Activated naive CD8-positive, alpha-beta T cell treated with anti-CD3 and anti-CD28 coated beads for 36 hours (primary cell): ENCODE measurements at regions not wholly inside any gene's neighbourhood (a gene's known extent, or its start where the extent isn't known, plus 50 kb on each side); places are given as distances from the start of the nearest gene placed in this dataset.

Source experiments
- DNase-seq: peaks from one replicate; pipeline ENCODE4 v3.0.0; 2021
- H3K27ac Mint-ChIP-seq: one replicate; pipeline ENCODE4 v1.8.0; 2022; ENCODE audit warnings: mild to moderate bottlenecking, moderate library complexity, mixed read lengths
- H3K27me3 Mint-ChIP-seq: one replicate; pipeline ENCODE4 v1.8.0; 2022; ENCODE audit warnings: mild to moderate bottlenecking, mixed read lengths
- H3K36me3 Mint-ChIP-seq: one replicate; pipeline ENCODE4 v1.8.0; 2021; ENCODE audit warnings: mild to moderate bottlenecking, mixed read lengths
- H3K4me1 Mint-ChIP-seq: one replicate; pipeline ENCODE4 v1.8.0; 2021; ENCODE audit warnings: mixed read lengths
- H3K4me3 Mint-ChIP-seq: one replicate; pipeline ENCODE4 v1.8.0; 2022; ENCODE audit warnings: mild to moderate bottlenecking, moderate library complexity, mixed read lengths
- H3K9me3 Mint-ChIP-seq: one replicate; pipeline ENCODE4 v1.8.0; 2022; ENCODE audit warnings: mixed read lengths

DNA sequence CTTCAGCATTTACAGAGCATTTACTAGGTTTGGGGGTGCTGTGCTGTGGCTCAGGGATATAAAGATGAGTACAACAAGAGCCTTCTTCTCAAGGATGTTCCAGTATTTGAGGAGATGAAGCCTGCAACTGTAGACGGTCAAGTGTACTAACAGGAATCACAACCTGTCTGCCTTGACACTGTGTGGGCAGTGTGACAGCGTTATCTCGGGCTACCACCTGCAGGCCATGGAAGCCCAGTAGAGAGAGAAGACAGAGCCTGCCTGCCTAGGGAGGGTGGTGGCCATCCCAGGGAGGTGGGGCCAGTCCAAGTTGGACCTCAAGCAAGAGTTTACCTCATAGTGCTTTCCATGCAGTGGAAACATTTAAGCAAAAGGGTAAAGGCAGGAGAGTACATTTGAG, 215.1 kb upstream of the ASIC2 start:
- H3K27me3 Mint-ChIP-seq = peaks cover 36% of the 10 kb centered on the region
- no peak overlapping the region for H3K27ac Mint-ChIP-seq
- H3K4me1 Mint-ChIP-seq = peaks cover 10% of the 10 kb centered on the region
- H3K9me3 Mint-ChIP-seq = peaks cover 5% of the 10 kb centered on the region
- DNase-seq = no peak
- no peaks in the 10 kb centered on the region for H3K36me3 Mint-ChIP-seq
- no peak overlapping the region for H3K4me3 Mint-ChIP-seq

DNA sequence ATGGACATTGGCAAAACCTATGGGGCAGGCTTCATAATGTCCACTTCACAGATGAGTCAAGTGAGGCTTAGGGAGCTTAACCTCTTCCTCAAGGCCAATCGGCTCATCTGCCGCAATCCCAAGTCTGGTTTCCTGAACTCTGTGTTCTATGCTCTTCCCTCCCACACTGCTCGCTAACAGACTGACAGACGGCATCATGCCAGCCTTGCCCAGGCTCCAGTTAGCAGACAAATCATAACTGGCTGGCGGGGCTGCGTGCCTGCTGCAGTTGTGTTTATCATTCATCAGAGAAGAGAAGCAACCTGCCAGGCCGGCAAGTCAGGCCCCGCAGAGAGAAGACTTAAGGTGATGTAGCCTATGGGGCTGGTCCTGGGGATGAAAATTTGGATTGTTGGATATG, 216.2 kb upstream of the ASIC2 start:
- no peak for DNase-seq
- Mint-ChIP-seq H3K4me3 (no peak overlapping the region), H3K4me1 (peaks cover 10% of the 10 kb centered on the region), H3K9me3 (peaks cover 11% of the 10 kb centered on the region), H3K27ac (no peak overlapping the region), H3K36me3 (no peaks in the 10 kb centered on the region), H3K27me3 (peaks cover 36% of the 10 kb centered on the region)

DNA sequence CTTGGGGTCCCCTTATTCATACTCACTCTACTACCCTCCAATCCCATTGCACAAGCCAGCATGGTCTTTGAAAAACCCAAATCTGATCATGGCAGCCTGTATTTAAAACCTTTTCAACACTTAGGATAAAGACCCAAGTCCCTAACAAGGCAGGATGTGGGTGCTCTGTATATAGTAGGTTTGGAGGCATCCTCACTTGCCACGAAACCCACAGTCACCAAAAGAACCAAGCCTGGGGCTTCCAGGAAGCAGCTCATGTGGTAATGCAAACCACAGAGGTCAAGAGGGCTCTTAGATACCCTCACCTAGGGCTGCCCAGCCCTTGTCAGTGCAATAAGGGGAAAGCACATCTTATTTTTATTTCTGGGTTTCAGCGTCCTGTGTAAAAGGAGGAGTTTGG, 218.6 kb upstream of the ASIC2 start:
- Mint-ChIP-seq H3K4me1 (peaks cover 10% of the 10 kb centered on the region), H3K4me3 (no peak overlapping the region), H3K27me3 (peaks cover 29% of the 10 kb centered on the region), H3K27ac (no peak overlapping the region), H3K9me3 (peaks cover 11% of the 10 kb centered on the region), H3K36me3 (no peaks in the 10 kb centered on the region)
- no peak for DNase-seq

DNA sequence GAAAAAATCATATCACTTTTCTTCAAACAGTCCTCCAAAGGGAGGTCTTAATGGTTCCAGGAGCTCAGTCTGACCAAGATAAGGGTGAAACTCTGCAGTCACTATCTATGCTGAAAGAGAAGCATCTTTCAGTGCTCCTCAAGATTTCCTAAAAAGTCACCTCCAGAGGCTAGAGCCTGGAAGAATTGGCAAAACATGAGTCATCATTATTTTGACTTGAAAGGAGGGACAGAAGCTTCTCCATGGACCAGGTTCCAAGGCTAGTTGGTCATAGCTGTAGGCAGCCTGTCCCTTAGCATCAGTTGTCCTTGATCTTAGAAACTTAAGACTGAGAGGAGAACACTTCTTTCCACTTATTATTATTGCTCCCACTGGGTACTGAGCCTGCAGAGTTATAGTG, 219.0 kb upstream of the ASIC2 start:
- H3K4me3 Mint-ChIP-seq = no peak overlapping the region
- H3K27ac Mint-ChIP-seq = no peak overlapping the region
- H3K4me1 Mint-ChIP-seq = peaks cover 9% of the 10 kb centered on the region
- no peak for DNase-seq
- H3K36me3 Mint-ChIP-seq = no peaks in the 10 kb centered on the region
- peaks cover 11% of the 10 kb centered on the region for H3K9me3 Mint-ChIP-seq
- peaks cover 25% of the 10 kb centered on the region for H3K27me3 Mint-ChIP-seq

DNA sequence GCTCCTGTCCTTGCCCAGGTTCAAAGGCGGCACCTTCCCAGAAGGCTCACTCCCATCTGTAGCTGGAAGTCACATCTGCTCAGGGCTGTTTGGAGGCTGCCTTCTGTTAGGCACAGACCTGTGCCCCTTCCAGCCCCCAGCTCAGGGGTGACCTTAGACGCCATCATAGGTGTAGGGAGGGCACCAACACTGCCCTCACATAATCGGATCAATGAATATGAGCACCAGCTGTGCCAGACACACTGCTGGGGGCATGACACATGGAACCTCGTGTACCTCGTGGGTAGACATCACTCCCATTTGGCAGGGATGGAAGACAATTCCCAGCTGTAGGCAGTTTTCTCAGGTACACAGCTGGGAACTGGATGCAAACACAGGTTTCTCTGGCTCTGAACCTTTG, 220.7 kb upstream of the ASIC2 start:
- H3K27me3 Mint-ChIP-seq = peaks cover 14% of the 10 kb centered on the region
- no peak overlapping the region for H3K27ac Mint-ChIP-seq
- peaks cover 7% of the 10 kb centered on the region for H3K4me1 Mint-ChIP-seq
- H3K4me3 Mint-ChIP-seq = no peak overlapping the region
- peaks cover 11% of the 10 kb centered on the region for H3K9me3 Mint-ChIP-seq
- DNase-seq = no peak
- no peaks in the 10 kb centered on the region for H3K36me3 Mint-ChIP-seq

DNA sequence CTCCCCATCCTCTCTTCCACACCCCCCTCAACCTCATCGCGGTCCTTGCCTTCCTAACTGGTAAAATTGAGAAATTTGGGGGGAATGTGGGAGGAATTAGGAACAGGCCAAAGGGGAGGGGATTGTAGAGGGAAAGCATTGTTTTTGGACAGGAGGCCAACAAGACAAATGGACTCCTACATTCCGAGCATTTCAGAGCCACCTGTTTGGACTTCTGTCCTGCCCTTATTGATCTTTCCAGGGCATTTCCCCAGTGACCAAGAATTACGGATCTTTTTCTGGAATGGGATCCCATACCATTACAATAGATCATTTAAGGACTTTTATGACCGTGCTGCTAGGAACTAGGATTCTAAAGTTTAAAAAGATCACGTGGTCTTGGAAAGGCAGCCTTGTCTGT, 221.3 kb upstream of the ASIC2 start:
- Mint-ChIP-seq H3K9me3 (peaks cover 11% of the 10 kb centered on the region), H3K4me3 (no peak overlapping the region), H3K4me1 (peaks cover 7% of the 10 kb centered on the region), H3K36me3 (no peaks in the 10 kb centered on the region), H3K27me3 (peaks cover 11% of the 10 kb centered on the region), H3K27ac (no peak overlapping the region)
- no peak for DNase-seq

DNA sequence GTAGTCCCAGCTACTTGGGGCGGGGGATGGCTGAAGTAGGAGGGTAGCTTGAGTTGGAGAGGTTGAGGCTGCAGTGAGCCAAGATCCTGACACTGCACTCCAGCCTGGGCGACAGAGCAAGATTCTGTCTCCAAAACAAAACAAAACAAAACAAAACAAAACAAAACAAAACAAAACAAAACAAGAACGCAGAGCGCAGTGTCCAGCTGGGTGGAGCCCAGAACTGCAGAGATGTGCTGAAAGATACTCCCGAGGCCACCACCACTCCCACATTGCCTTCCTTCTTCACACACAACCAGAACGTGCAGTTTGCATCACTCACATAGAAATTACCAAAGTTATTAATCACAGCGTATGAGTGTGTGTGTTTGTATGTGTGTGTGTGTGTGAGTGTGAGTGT, 222.9 kb upstream of the ASIC2 start:
- no peak for DNase-seq
- no peak overlapping the region for H3K4me3 Mint-ChIP-seq
- H3K36me3 Mint-ChIP-seq = no peaks in the 10 kb centered on the region
- H3K4me1 Mint-ChIP-seq = peaks cover 7% of the 10 kb centered on the region
- peaks cover 17% of the 10 kb centered on the region for H3K27me3 Mint-ChIP-seq
- no peak overlapping the region for H3K27ac Mint-ChIP-seq
- peaks cover 11% of the 10 kb centered on the region for H3K9me3 Mint-ChIP-seq

DNA sequence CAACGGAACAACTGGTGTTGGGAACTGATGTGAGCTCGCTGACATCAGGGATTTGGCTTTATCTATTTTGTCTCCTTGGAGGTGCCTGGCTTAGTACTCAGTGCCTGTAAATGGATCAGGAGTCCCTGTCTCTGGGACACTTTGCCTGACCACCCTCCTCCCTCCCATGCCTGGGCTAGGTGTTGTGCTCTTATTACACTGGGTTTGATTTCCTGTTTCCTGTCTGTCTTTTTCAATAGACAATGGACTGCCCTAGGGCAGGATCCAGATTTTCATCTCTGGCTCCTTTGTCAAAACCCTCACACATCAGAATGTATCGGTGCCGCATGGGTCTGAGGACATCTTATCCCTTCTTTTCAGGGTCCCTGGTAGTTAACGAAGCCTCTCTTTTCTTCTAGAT, 223.6 kb upstream of the ASIC2 start:
- H3K27ac Mint-ChIP-seq = no peak overlapping the region
- no peak overlapping the region for H3K4me3 Mint-ChIP-seq
- H3K4me1 Mint-ChIP-seq = peaks cover 1% of the 10 kb centered on the region
- DNase-seq = no peak
- H3K36me3 Mint-ChIP-seq = no peaks in the 10 kb centered on the region
- peaks cover 12% of the 10 kb centered on the region for H3K27me3 Mint-ChIP-seq
- peaks cover 7% of the 10 kb centered on the region for H3K9me3 Mint-ChIP-seq

DNA sequence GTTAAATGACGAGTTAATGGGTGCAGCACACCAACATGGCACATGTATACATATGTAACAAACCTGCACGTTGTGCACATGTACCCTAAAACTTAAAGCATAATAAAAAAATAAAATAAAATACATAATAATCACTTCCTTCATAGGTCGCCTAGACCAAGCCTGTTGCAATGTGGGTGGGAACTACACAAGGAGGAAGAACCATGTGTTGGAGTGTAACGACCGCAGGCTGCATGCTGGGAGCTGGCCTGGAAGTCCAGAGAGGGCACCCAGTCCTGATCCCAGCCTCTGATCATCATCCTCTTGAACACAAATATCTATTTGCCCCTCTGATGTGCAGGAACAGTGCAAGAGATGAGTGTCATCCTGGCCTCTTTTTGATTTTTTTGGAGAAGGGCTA, 224.7 kb upstream of the ASIC2 start:
- H3K27me3 Mint-ChIP-seq = peaks cover 9% of the 10 kb centered on the region
- no peak for DNase-seq
- no peaks in the 10 kb centered on the region for H3K36me3 Mint-ChIP-seq
- no peak overlapping the region for H3K27ac Mint-ChIP-seq
- no peak overlapping the region for H3K4me3 Mint-ChIP-seq
- no peaks in the 10 kb centered on the region for H3K4me1 Mint-ChIP-seq
- peaks cover 7% of the 10 kb centered on the region for H3K9me3 Mint-ChIP-seq

DNA sequence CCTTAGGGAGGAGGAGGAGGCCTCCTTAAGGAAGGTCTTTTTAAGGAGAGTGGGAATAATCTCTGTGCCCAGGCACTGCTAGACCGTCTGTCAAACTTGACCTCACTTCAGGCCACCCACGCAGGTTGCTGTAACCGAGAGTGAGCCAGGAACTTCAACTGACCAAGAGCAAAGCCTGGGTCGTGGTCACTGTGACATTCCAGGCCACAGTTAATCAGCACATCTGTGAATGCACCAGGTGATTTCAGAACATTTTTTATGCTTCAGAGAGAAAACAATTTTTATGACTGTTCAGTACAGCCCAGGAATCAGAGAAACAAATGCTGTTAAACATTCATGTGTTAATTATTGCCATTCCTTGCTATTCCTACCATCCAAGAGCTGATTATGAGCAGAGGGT, 226.6 kb upstream of the ASIC2 start:
- Mint-ChIP-seq H3K4me3 (no peak overlapping the region), H3K27me3 (peaks cover 7% of the 10 kb centered on the region), H3K4me1 (no peaks in the 10 kb centered on the region), H3K36me3 (no peaks in the 10 kb centered on the region), H3K9me3 (no peaks in the 10 kb centered on the region), H3K27ac (no peak overlapping the region)
- no peak for DNase-seq

DNA sequence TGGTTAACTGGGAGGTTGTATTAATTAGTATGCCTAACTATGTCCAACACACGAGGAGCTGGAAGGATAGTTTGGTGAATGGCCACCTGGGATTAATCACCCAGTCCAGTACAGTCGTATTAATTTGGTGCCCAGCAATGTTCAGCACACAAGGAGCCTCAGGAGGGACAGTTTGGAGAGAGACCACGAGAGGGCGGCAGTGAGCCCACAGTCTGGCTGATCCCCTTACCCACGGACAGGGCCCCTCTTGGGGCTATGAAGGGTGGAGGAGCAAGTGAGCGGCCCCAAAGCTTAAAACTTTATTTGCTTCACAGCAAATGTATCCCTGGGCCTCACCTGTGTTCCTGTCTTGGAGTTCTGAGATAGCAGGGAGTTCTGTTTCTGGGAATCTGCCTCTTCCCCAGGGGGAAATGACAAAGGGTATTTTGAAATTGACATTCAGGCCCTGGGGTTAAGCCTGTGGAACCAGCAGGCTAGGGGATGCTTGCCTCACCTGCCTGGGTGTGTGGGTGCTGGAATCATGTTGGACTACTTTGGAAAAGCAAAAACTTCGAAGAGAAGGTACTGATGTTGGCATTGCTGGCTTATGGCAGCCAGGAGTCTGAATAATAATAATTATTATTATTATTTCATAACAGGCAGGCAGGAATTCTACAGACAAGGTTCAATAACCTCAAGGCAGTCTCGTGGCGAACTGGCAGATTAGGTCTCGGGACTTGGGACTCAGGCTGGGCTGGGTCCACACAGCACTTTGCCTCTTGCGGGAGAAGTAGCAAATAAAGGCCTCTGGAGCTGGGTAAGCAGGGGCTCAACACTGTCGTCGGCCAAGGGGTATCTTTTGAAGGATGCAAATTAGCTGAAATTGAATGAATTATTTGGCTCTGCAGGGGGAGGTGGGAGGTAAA, 227.6 kb upstream of the ASIC2 start:
- H3K27ac Mint-ChIP-seq = no peak overlapping the region
- H3K27me3 Mint-ChIP-seq = peaks cover 6% of the 10 kb centered on the region
- peak; percentile 38 for DNase-seq
- no peaks in the 10 kb centered on the region for H3K9me3 Mint-ChIP-seq
- H3K36me3 Mint-ChIP-seq = no peaks in the 10 kb centered on the region
- no peak overlapping the region for H3K4me3 Mint-ChIP-seq
- H3K4me1 Mint-ChIP-seq = no peaks in the 10 kb centered on the region

DNA sequence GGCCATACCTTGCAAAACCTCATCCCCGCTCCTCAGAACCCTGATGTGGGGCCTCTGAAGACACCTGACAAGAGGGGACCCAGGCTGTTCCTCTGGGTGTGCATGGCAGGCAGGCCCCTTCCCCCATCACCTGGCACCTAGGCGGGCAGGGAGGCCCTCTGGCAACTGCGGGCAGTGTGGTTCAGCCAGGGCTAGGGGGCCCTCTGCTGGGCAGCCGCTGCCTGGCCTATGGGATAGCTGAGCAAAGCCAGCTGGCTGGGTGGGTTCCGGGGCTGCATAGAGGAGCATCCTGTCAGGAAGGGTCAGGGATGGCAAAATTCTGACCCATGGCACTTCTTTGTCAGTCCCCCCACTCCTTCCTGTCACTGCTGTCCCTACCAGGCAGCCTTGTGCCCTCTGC, 228.7 kb upstream of the ASIC2 start:
- peak; percentile 2 for DNase-seq
- H3K36me3 Mint-ChIP-seq = no peaks in the 10 kb centered on the region
- H3K27me3 Mint-ChIP-seq = peaks cover 6% of the 10 kb centered on the region
- H3K4me1 Mint-ChIP-seq = no peaks in the 10 kb centered on the region
- no peak overlapping the region for H3K4me3 Mint-ChIP-seq
- H3K9me3 Mint-ChIP-seq = no peaks in the 10 kb centered on the region
- H3K27ac Mint-ChIP-seq = no peak overlapping the region

DNA sequence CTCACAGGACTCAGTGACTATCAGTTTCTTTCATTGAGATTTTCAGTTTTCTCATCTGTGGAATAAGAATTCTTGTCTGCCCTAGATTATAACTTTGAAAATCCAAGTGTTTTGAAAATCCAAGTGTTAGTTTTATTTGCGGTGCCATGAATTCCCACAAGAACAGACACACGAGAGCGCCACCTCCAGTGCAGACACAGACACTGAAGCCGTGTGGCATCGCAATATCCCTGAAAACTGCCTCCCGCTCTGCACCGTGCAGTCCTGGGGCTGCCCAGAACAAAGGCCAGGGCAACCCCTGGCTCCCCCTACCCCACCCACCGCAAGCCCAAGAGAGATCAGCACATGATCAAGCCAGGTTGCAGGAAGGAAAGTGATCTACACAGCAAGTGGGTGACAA, 229.5 kb upstream of the ASIC2 start:
- H3K27me3 Mint-ChIP-seq = peaks cover 6% of the 10 kb centered on the region
- no peak for DNase-seq
- no peaks in the 10 kb centered on the region for H3K4me1 Mint-ChIP-seq
- H3K36me3 Mint-ChIP-seq = no peaks in the 10 kb centered on the region
- H3K4me3 Mint-ChIP-seq = no peak overlapping the region
- no peak overlapping the region for H3K27ac Mint-ChIP-seq
- H3K9me3 Mint-ChIP-seq = peaks cover 1% of the 10 kb centered on the region

DNA sequence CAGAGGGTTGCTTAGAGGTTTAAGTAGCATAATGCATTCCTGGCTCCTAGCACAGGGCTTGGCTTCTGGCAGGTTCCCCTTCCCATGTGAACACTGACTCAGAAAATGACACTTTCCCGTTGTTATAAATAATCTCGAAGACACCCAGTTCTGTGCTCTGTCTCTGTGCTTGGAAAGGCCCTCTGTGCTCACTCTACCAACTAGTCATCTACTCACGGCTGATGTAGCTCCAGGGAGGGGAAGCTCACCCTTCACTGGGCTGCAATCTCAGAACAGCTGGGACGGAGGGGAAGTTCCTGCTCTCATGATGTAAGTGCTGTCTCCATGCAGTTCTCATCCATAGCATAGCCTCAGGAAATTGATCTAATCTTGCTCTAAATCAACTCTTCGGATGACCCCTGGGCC, 230.5 kb upstream of the ASIC2 start:
- DNase-seq = no peak
- no peak overlapping the region for H3K4me3 Mint-ChIP-seq
- H3K36me3 Mint-ChIP-seq = no peaks in the 10 kb centered on the region
- no peak overlapping the region for H3K27ac Mint-ChIP-seq
- H3K27me3 Mint-ChIP-seq = peaks cover 6% of the 10 kb centered on the region
- H3K4me1 Mint-ChIP-seq = no peaks in the 10 kb centered on the region
- peaks cover 1% of the 10 kb centered on the region for H3K9me3 Mint-ChIP-seq

DNA sequence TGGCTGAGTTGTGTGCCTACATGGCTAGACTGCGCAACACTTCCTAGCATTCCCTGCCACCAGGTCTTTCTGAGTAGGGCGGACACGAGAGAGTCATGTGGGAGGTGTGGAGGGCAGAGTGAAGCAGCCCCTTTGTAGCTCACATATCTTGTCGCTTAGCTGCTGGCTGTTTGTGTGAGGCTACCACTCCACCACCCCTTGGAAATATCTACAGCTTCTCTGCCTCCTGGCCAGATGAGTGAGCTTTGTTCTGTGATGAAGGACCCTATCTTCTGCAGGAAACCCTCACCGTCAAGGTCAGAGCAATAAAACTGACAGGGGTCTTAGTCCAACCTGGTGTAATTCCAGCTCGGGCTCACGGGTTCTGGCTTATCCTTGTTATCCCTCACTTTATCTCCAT, 232.1 kb upstream of the ASIC2 start:
- Mint-ChIP-seq H3K4me1 (no peaks in the 10 kb centered on the region), H3K27ac (no peak overlapping the region), H3K27me3 (no peaks in the 10 kb centered on the region), H3K4me3 (no peak overlapping the region), H3K9me3 (peaks cover 1% of the 10 kb centered on the region), H3K36me3 (no peaks in the 10 kb centered on the region)
- DNase-seq = no peak

DNA sequence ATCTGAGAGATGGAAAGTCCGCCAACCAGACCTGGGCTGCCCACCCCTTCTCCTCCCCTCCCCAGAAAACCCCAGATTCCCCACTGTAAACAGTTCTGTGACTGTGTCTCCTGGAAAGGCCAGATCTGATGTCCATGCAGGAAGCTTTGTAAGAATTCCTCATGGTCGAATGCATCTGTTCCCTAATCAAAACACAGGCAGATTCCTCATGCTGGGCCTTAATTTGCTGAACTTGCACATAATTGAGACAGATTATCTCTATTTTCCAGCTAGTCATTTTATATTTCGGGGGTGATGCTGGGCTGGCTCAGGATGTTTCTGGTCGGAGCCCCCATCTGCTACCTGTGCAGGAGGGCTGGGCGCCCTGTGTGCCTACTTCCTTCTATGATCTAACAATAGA, 233.6 kb upstream of the ASIC2 start:
- DNase-seq = no peak
- no peaks in the 10 kb centered on the region for H3K27me3 Mint-ChIP-seq

More for the DNA sequence above, 233.6 kb upstream of the ASIC2 start:
- Mint-ChIP-seq H3K4me1 (no peaks in the 10 kb centered on the region), H3K36me3 (no peaks in the 10 kb centered on the region), H3K4me3 (no peak overlapping the region), H3K27ac (no peak overlapping the region), H3K9me3 (peaks cover 1% of the 10 kb centered on the region)
